ENCODE measurements at regions not wholly inside any gene's neighbourhood (a gene's known extent, or its start where the extent isn't known, plus 50 kb on each side); places are given as distances from the start of the nearest gene placed in this dataset.

GRCh38 chr5:167710444-167711073, 580.9 kb upstream of the WWC1 start:
- DNase-seq (ENCODE audit: low read depth): no peak

- no peak for DNase-seq (ENCODE audit: low read depth)
These were observed 578.4 kb upstream of the WWC1 start for GRCh38 chr5:167712986-167713585.

- no peak for DNase-seq (ENCODE audit: low read depth)
These were observed 577.5 kb upstream of the WWC1 start for GRCh38 chr5:167713896-167714295.

GRCh38 chr5:167716126-167716775, 575.2 kb upstream of the WWC1 start:
- DNase-seq (ENCODE audit: low read depth): no peak

GRCh38 chr5:167720259-167720658, 571.2 kb upstream of the WWC1 start:
- no peak for DNase-seq (ENCODE audit: low read depth)

- no peak for DNase-seq (ENCODE audit: low read depth)
These were observed 570.7 kb upstream of the WWC1 start for GRCh38 chr5:167720676-167721260.

- no peak for DNase-seq (ENCODE audit: low read depth)
These were observed 569.5 kb upstream of the WWC1 start for GRCh38 chr5:167721926-167722440.

- DNase-seq (ENCODE audit: low read depth): peak; percentile 21
These were observed 568.1 kb upstream of the WWC1 start for GRCh38 chr5:167723254-167723871.

GRCh38 chr5:167725264-167725663, 566.2 kb upstream of the WWC1 start:
- no peak for DNase-seq (ENCODE audit: low read depth)

- DNase-seq (ENCODE audit: low read depth): no peak
These were observed 565.7 kb upstream of the WWC1 start for GRCh38 chr5:167725741-167726140.

GRCh38 chr5:167726642-167727041, 564.8 kb upstream of the WWC1 start:
- no peak for DNase-seq (ENCODE audit: low read depth)

GRCh38 chr5:167730121-167730520, 561.3 kb upstream of the WWC1 start:
- no peak for DNase-seq (ENCODE audit: low read depth)

- no peak for DNase-seq (ENCODE audit: low read depth)
These were observed 560.8 kb upstream of the WWC1 start for GRCh38 chr5:167730656-167731055.

GRCh38 chr5:167731951-167732350, 559.5 kb upstream of the WWC1 start:
- DNase-seq (ENCODE audit: low read depth): no peak

- DNase-seq (ENCODE audit: low read depth): no peak
These were observed 558.9 kb upstream of the WWC1 start for GRCh38 chr5:167732499-167732898.

GRCh38 chr5:167736992-167737391, 554.5 kb upstream of the WWC1 start:
- DNase-seq (ENCODE audit: low read depth): no peak

GRCh38 chr5:167743695-167744464, 547.6 kb upstream of the WWC1 start:
- no peak for DNase-seq (ENCODE audit: low read depth)

- DNase-seq (ENCODE audit: low read depth): no peak
These were observed 545.6 kb upstream of the WWC1 start for GRCh38 chr5:167745868-167746267.

- no peak for DNase-seq (ENCODE audit: low read depth)
These were observed 540.9 kb upstream of the WWC1 start for GRCh38 chr5:167750586-167750985.

GRCh38 chr5:167752936-167753335, 538.5 kb upstream of the WWC1 start:
- DNase-seq (ENCODE audit: low read depth): no peak

GRCh38 chr5:167753725-167754490, 537.5 kb upstream of the WWC1 start:
- DNase-seq (ENCODE audit: low read depth): no peak
